IPS-15b (cell line): ENCODE measurements at regions not wholly inside any gene's neighbourhood (a gene's known extent, or its start where the extent isn't known, plus 50 kb on each side); places are given as distances from the start of the nearest gene placed in this dataset.

Experiments
- H3K27me3 ChIP-seq: one replicate; pipeline ENCODE4 v1.6.1; 2013; ENCODE audit warnings: low read length; ENCODE audit not compliant: control insufficient read depth, insufficient read depth
- H3K36me3 ChIP-seq: one replicate; pipeline ENCODE4 v1.6.1; 2013; ENCODE audit warnings: low read length; ENCODE audit not compliant: control insufficient read depth, insufficient read depth
- H3K4me1 ChIP-seq: one replicate; pipeline ENCODE4 v1.6.1; 2013; ENCODE audit warnings: mild to moderate bottlenecking, low read length; ENCODE audit not compliant: control insufficient read depth, insufficient read depth
- H3K4me3 ChIP-seq: one replicate; pipeline ENCODE4 v1.5.1; 2013; ENCODE audit warnings: low read depth, low read length
- H3K9ac ChIP-seq: one replicate; pipeline ENCODE4 v1.6.1; 2013; ENCODE audit warnings: low read depth, mild to moderate bottlenecking, low read length
- H3K9me3 ChIP-seq: one replicate; pipeline ENCODE4 v1.6.1; 2013; ENCODE audit warnings: mild to moderate bottlenecking, low read length; ENCODE audit not compliant: control insufficient read depth, insufficient read depth

- no peaks in the 10 kb centered on the region for H3K9me3 ChIP-seq
- H3K4me1 ChIP-seq = no peaks in the 10 kb centered on the region
- no peaks in the 10 kb centered on the region for H3K27me3 ChIP-seq
- H3K36me3 ChIP-seq = no peaks in the 10 kb centered on the region
- no peak overlapping the region for H3K4me3 ChIP-seq
- H3K9ac ChIP-seq = no peak overlapping the region
Observed at GRCh38 chr16:80347900-80348299, 192.9 kb upstream of the DYNLRB2 start.

- H3K27me3 ChIP-seq = no peaks in the 10 kb centered on the region
- no peak overlapping the region for H3K9ac ChIP-seq
- H3K4me1 ChIP-seq = no peaks in the 10 kb centered on the region
- no peak overlapping the region for H3K4me3 ChIP-seq
- H3K9me3 ChIP-seq = no peaks in the 10 kb centered on the region
- no peaks in the 10 kb centered on the region for H3K36me3 ChIP-seq
Observed at GRCh38 chr16:80347002-80347401, 193.8 kb upstream of the DYNLRB2 start.

DNA sequence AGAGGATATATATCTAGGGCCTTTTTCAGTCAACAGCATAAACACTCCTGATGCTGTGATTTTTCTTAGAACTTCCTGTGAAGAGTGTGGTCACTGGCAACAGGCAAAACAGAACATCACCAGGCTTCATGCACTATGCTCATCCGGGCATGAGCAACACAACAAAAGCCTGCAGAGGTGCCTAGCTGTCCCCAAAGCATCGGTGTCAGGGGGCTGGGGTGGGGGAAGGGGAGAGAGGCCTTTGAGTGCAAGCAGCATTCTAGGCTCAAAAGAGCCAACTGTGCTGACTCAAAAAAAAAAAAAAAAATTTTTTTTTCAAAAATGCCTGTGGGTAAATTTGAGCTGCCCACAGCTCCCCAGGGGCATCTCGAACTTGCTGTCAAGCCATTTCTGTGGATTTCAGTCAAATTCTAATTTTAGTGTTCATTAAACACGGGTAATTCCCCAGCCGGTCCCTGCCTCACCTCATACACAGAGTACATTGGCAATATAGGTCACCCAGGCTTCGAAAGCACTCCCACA is 194.6 kb upstream of the DYNLRB2 start:
- Histone ChIP-seq H3K9me3 (no peaks in the 10 kb centered on the region), H3K9ac (no peak overlapping the region), H3K36me3 (no peaks in the 10 kb centered on the region), H3K27me3 (no peaks in the 10 kb centered on the region), H3K4me3 (no peak overlapping the region), H3K4me1 (no peaks in the 10 kb centered on the region)

GRCh38 chr16:80345701-80346100 is 195.1 kb upstream of the DYNLRB2 start:
- H3K4me3 ChIP-seq = no peak overlapping the region

DNA sequence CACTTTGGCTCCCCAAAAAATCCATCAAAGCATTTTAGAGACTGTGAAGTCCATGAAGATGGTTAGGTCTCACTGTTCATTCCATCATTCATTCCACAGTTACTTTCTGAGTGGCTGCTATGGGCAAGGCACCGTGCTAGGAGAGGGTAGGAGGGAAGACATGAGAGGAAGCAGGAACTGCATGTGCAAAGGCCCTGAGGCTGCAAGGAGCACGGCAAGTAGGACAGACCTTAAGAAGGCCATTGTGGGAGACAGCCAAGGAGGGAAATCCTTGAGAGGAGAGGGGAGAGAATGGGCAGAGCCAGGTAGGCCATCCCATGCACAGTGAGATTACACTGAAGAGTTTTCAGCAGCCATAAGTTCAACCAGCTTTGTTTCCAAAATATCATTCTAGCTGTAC is 196.2 kb upstream of the DYNLRB2 start:
- Histone ChIP-seq H3K4me3 (no peak overlapping the region), H3K9me3 (no peaks in the 10 kb centered on the region), H3K4me1 (no peaks in the 10 kb centered on the region), H3K27me3 (no peaks in the 10 kb centered on the region), H3K9ac (no peak overlapping the region), H3K36me3 (no peaks in the 10 kb centered on the region)

More at GRCh38 chr16:80345701-80346100, 195.1 kb upstream of the DYNLRB2 start:
- no peaks in the 10 kb centered on the region for H3K36me3 ChIP-seq
- H3K4me1 ChIP-seq = no peaks in the 10 kb centered on the region
- H3K27me3 ChIP-seq = no peaks in the 10 kb centered on the region
- no peak overlapping the region for H3K9ac ChIP-seq
- no peaks in the 10 kb centered on the region for H3K9me3 ChIP-seq

DNA sequence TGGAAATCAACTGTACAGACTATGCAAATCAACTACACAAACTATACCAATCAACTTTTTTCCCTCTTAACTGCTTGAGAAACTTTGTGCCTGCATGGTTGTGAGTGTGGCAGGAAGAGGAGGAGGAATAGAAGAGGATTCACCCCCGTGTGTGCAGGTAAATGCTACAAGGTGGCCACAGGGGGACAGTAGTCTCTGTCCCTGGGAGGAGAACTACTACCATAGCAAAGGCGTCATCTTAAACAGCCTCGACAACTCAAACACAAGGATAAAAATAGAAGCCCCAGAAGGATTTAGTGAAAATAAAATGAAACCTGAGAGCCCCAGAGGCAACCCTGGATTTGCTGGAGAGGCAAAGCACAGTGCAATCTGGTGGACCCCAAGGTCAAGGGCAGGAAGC is 199.5 kb upstream of the DYNLRB2 start:
- no peaks in the 10 kb centered on the region for H3K36me3 ChIP-seq
- no peaks in the 10 kb centered on the region for H3K9me3 ChIP-seq
- H3K4me1 ChIP-seq = no peaks in the 10 kb centered on the region
- no peak overlapping the region for H3K9ac ChIP-seq
- no peak overlapping the region for H3K4me3 ChIP-seq
- H3K27me3 ChIP-seq = no peaks in the 10 kb centered on the region

GRCh38 chr16:80337786-80338185 is 203.0 kb upstream of the DYNLRB2 start:
- no peaks in the 10 kb centered on the region for H3K4me1 ChIP-seq
- H3K9me3 ChIP-seq = no peaks in the 10 kb centered on the region
- H3K36me3 ChIP-seq = no peaks in the 10 kb centered on the region
- no peak overlapping the region for H3K4me3 ChIP-seq
- no peak overlapping the region for H3K9ac ChIP-seq
- H3K27me3 ChIP-seq = no peaks in the 10 kb centered on the region

- Histone ChIP-seq H3K4me3 (no peak overlapping the region), H3K27me3 (no peaks in the 10 kb centered on the region), H3K9ac (no peak overlapping the region), H3K4me1 (no peaks in the 10 kb centered on the region), H3K36me3 (no peaks in the 10 kb centered on the region), H3K9me3 (no peaks in the 10 kb centered on the region)
Observed at GRCh38 chr16:80330803-80331202, 210.0 kb upstream of the DYNLRB2 start.

GRCh38 chr16:80330150-80330549 is 210.6 kb upstream of the DYNLRB2 start:
- Histone ChIP-seq H3K9me3 (no peaks in the 10 kb centered on the region), H3K27me3 (no peaks in the 10 kb centered on the region), H3K4me1 (no peaks in the 10 kb centered on the region), H3K4me3 (no peak overlapping the region), H3K36me3 (no peaks in the 10 kb centered on the region), H3K9ac (no peak overlapping the region)

GRCh38 chr16:80327740-80328139 is 213.1 kb upstream of the DYNLRB2 start:
- no peaks in the 10 kb centered on the region for H3K36me3 ChIP-seq
- no peaks in the 10 kb centered on the region for H3K27me3 ChIP-seq
- H3K4me3 ChIP-seq = no peak overlapping the region
- no peak overlapping the region for H3K9ac ChIP-seq
- no peaks in the 10 kb centered on the region for H3K9me3 ChIP-seq
- H3K4me1 ChIP-seq = no peaks in the 10 kb centered on the region

DNA sequence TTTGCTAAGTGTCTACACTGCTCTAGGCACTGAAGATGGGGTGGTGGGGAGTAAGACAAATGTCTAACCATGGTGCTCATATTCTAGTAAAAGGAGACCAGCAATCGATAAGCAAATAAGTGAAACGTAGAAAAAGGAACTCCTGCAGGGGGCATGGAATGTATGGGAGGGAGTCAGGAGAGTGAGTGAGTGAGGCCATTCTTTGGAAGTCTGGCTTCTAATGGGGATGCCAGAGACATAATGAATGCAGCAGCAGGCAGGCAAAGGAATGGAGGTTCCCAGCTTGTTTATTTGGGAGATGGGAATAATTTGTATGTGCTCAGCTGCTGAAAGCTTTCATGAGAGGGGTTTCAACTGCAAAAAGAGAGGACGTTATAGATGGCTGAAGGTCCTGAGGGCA is 216.4 kb upstream of the DYNLRB2 start:
- Histone ChIP-seq H3K4me1 (no peaks in the 10 kb centered on the region), H3K4me3 (no peak overlapping the region), H3K36me3 (no peaks in the 10 kb centered on the region), H3K27me3 (no peaks in the 10 kb centered on the region), H3K9me3 (no peaks in the 10 kb centered on the region), H3K9ac (no peak overlapping the region)

DNA sequence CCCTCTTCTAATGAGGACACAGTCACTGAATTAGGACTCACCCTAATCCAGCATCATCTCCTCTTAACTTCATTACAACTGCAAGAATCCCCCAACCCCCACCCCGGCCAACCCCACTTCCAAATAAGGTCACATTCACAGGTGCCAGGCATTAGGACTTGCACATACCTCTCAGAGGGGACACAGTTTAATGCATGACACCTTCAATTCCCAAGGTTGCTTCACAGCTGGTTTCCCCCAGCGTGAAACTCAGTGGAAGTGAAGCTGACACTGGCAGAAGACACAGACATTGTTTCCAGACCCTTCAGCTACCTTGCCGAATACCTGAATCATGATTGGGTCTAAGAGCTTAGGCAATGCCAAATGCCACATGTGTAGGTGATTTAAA is 217.0 kb upstream of the DYNLRB2 start:
- H3K36me3 ChIP-seq = no peaks in the 10 kb centered on the region
- H3K4me3 ChIP-seq = no peak overlapping the region
- H3K27me3 ChIP-seq = no peaks in the 10 kb centered on the region
- no peak overlapping the region for H3K9ac ChIP-seq
- no peaks in the 10 kb centered on the region for H3K4me1 ChIP-seq
- H3K9me3 ChIP-seq = no peaks in the 10 kb centered on the region
